SU-DHL-6 (cell line): ENCODE measurements at regions not wholly inside any gene's neighbourhood (a gene's known extent, or its start where the extent isn't known, plus 50 kb on each side); places are given as distances from the start of the nearest gene placed in this dataset.

Source experiments
- H2AFZ ChIP-seq: fragments of 200-600 bp; sonication (generic); 2 replicates; pipeline ENCODE4 v1.6.1; 2014; ENCODE audit warnings: low read depth, mild to moderate bottlenecking, moderate library complexity, mixed read lengths, antibody characterized with exemption, low read length; ENCODE audit not compliant: severe bottlenecking
- H3F3A ChIP-seq: fragments of 200-600 bp; shearing (Covaris generic); 2 replicates; pipeline ENCODE4 v1.6.0; 2016; ENCODE audit warnings: antibody characterized with exemption, mild to moderate bottlenecking; ENCODE audit not compliant: insufficient read depth
- H3K27ac ChIP-seq: fragments of 200-600 bp; sonication (generic); 2 replicates; pipeline ENCODE4 v1.5.1; 2016; ENCODE audit warnings: low read depth, mild to moderate bottlenecking, low read length, moderate library complexity, mixed read lengths
- H3K27me3 ChIP-seq: fragments of 200-600 bp; sonication (generic), shearing (Covaris generic); 2 replicates; pipeline ENCODE4 v1.6.0; 2014; ENCODE audit warnings: mild to moderate bottlenecking, low read length
- H3K36me3 ChIP-seq: fragments of 200-600 bp; sonication (generic); 2 replicates; pipeline ENCODE4 v1.6.1; 2014; ENCODE audit warnings: mild to moderate bottlenecking, low read length, mixed read lengths
- H3K4me2 ChIP-seq: fragments of 300-600, 200-600 bp; shearing (Covaris generic), sonication (generic); 2 replicates; pipeline ENCODE4 v1.6.0; 2014; ENCODE audit warnings: low read length, low read depth, mild to moderate bottlenecking; ENCODE audit not compliant: poor library complexity, severe bottlenecking
- H3K4me3 ChIP-seq: fragments of 200-600 bp; sonication (generic); 2 replicates; pipeline ENCODE4 v1.5.1; 2014; ENCODE audit warnings: antibody characterized with exemption, low read length, mild to moderate bottlenecking, mixed read lengths; ENCODE audit not compliant: insufficient read depth, poor library complexity, severe bottlenecking
- H3K79me2 ChIP-seq: fragments of 200-600 bp; sonication (generic); 2 replicates; pipeline ENCODE4 v1.6.1; 2014; ENCODE audit warnings: mild to moderate bottlenecking, low read length, moderate library complexity; ENCODE audit not compliant: insufficient read depth
- H3K9ac ChIP-seq: fragments of 200-600 bp; sonication (generic); 2 replicates; pipeline ENCODE4 v1.7.0; 2014; ENCODE audit warnings: mild to moderate bottlenecking, low read length
- H3K9me2 ChIP-seq: fragments of 200-600 bp; sonication (generic); replicated peaks from 2 replicates; pipeline ENCODE4 v1.6.1; 2014; ENCODE audit warnings: low read length; ENCODE audit not compliant: insufficient read depth
- H3K9me3 ChIP-seq: fragments of 200-600 bp; sonication (generic); 2 replicates; pipeline ENCODE4 v1.6.1; 2014; ENCODE audit warnings: low read length, mixed read lengths; ENCODE audit not compliant: insufficient read depth
- H4K20me1 ChIP-seq: fragments of 200-600 bp; sonication (generic); 2 replicates; pipeline ENCODE4 v1.6.1; 2014; ENCODE audit warnings: low read depth, mild to moderate bottlenecking, antibody characterized with exemption, low read length, moderate library complexity, mixed read lengths
- EZH2phosphoT487 ChIP-seq: fragments of 200-600 bp; sonication (generic), shearing (Covaris generic); conservative IDR thresholded peaks from 2 replicates; pipeline ENCODE4 v1.6.1; 2018; ENCODE audit warnings: mild to moderate bottlenecking, antibody characterized with exemption, low read length, moderate library complexity, mixed read lengths
- TF ChIP-seq, protein P1 (sequence below): fragments of 200-600 bp; sonication (generic); IDR thresholded peaks from one replicate; pipeline ENCODE4 v1.5.1; 2017; ENCODE audit warnings: antibody characterized with exemption, mild to moderate bottlenecking, low read length, moderate library complexity; ENCODE audit not compliant: insufficient read depth, poor library complexity, severe bottlenecking

DNA sequence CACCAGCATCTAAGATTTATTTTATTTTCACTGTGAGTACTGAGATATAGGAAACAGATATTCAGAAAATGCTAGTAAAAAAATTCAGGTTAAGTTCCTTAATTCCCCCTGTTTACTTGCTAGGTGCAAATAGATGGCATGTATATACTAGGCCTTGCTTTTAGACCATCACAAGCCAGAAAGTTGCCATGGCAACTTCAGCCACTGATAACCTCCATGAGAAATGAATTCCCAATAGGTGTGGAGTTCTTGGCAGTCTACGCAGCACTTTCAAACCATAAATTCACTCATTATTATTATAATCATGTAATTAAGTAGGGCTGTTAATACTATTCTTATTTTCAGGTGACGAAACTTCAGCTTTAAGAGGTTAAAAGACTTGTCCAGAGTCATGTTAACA lies 251.6 kb upstream of the TFAP2D start:
- Histone ChIP-seq H3F3A (no peaks in the 10 kb centered on the region), H3K4me2 (no peak overlapping the region), H3K9me2 (no peaks in the 10 kb centered on the region), H3K9ac (no peak overlapping the region), H3K4me3 (no peak overlapping the region), H2AFZ (no peak overlapping the region), H3K27ac (no peak overlapping the region), H3K27me3 (no peaks in the 10 kb centered on the region), H4K20me1 (no peaks in the 10 kb centered on the region), H3K36me3 (no peaks in the 10 kb centered on the region), H3K79me2 (no peaks in the 10 kb centered on the region), H3K9me3 (no peaks in the 10 kb centered on the region)
- TF ChIP-seq, protein P1, sequence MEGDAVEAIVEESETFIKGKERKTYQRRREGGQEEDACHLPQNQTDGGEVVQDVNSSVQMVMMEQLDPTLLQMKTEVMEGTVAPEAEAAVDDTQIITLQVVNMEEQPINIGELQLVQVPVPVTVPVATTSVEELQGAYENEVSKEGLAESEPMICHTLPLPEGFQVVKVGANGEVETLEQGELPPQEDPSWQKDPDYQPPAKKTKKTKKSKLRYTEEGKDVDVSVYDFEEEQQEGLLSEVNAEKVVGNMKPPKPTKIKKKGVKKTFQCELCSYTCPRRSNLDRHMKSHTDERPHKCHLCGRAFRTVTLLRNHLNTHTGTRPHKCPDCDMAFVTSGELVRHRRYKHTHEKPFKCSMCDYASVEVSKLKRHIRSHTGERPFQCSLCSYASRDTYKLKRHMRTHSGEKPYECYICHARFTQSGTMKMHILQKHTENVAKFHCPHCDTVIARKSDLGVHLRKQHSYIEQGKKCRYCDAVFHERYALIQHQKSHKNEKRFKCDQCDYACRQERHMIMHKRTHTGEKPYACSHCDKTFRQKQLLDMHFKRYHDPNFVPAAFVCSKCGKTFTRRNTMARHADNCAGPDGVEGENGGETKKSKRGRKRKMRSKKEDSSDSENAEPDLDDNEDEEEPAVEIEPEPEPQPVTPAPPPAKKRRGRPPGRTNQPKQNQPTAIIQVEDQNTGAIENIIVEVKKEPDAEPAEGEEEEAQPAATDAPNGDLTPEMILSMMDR = no peak
- no peak for TF ChIP-seq EZH2phosphoT487

DNA sequence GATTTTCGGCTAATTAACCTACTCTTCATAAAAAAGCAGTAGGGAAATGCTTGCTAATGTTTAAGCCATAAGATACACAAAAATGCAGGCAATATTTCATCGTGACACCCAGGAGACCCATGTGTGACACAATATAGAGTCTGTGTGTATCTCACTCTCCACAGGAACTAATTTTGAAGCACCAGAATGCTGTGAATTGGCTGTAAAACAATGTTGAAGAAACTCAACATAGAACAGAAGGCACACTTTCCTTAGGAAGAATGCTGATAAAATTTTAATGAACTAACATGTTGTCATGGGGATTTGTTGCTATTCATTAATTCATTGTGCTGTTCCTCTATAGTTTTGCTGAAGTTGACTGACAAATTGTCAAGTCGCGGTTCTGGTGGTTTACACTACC lies 249.4 kb upstream of the TFAP2D start:
- Histone ChIP-seq H3K9me2 (no peaks in the 10 kb centered on the region), H3K9me3 (no peaks in the 10 kb centered on the region), H3K4me2 (no peak overlapping the region), H3K79me2 (no peaks in the 10 kb centered on the region), H3K27ac (no peak overlapping the region), H2AFZ (no peak overlapping the region), H3K27me3 (no peaks in the 10 kb centered on the region), H4K20me1 (no peaks in the 10 kb centered on the region), H3K9ac (no peak overlapping the region), H3K4me3 (no peak overlapping the region), H3K36me3 (no peaks in the 10 kb centered on the region), H3F3A (no peaks in the 10 kb centered on the region)
- no peak for TF ChIP-seq EZH2phosphoT487

DNA sequence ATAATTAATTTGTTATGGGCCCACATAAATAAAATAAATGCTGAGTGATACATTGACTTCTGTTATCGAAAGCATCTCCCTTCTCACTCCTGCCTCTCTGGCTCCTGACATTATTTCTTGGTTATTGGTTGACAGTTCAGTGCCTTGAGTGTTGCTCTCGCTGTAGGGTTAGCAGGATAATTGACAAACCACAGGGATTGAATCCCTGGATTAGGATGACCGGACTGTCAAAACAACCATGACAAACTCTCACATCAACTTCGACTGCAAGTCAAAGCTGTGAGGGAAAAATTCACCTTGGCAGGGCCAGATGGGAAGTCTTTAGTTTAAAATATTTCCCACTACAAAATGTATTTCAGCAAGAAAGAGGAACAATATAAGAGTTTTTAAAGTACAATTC lies 245.4 kb upstream of the TFAP2D start:
- TF ChIP-seq EZH2phosphoT487 = no peak
- TF ChIP-seq, protein P1 = no peak
- Histone ChIP-seq H3K9me3 (no peaks in the 10 kb centered on the region), H3K9ac (no peak overlapping the region), H3K4me2 (no peak overlapping the region), H4K20me1 (no peaks in the 10 kb centered on the region), H3K9me2 (no peaks in the 10 kb centered on the region), H3K4me3 (no peak overlapping the region), H2AFZ (no peak overlapping the region), H3F3A (no peaks in the 10 kb centered on the region), H3K27ac (no peak overlapping the region), H3K27me3 (no peaks in the 10 kb centered on the region), H3K36me3 (no peaks in the 10 kb centered on the region), H3K79me2 (no peaks in the 10 kb centered on the region)

DNA sequence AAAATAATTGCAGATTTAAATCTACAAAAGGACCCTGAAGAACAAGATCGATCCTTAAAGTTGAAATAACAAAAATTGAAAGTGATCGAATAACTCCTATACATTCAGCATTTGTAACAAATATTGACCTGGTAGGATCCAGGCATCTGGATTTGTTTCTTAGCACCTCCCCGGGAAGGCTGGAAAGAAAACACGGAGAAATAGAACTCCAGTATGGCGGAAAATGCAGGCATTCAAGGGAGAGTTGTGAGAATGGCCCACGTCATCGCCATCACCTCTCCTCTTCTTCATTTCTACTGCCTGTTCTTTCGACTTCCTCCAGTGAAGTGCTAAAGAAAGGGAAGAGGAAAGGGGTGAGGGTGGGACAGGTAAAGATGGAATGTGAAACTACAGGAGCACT lies 242.3 kb upstream of the TFAP2D start:
- Histone ChIP-seq H3K9me2 (0 out of 2 replicates have a peak, but pooled peaks cover 8% of the 10 kb centered on the region), H3F3A (no peaks in the 10 kb centered on the region), H3K27me3 (no peaks in the 10 kb centered on the region), H4K20me1 (no peaks in the 10 kb centered on the region), H3K36me3 (no peaks in the 10 kb centered on the region), H2AFZ (no peak overlapping the region), H3K27ac (no peak overlapping the region), H3K4me3 (no peak overlapping the region), H3K9ac (no peak overlapping the region), H3K79me2 (no peaks in the 10 kb centered on the region), H3K9me3 (no peaks in the 10 kb centered on the region), H3K4me2 (no peak overlapping the region)
- no peak for TF ChIP-seq EZH2phosphoT487
- TF ChIP-seq, protein P1 = no peak
